ENCODE measurements at regions not wholly inside any gene's neighbourhood (a gene's known extent, or its start where the extent isn't known, plus 50 kb on each side); places are given as distances from the start of the nearest gene placed in this dataset.

GRCh38 chr5:89721353-89721752 is 688.2 kb downstream of the CETN3 start:
- FAIRE-seq, result no peak
- no peak for TF ChIP-seq SPI1 (IDR thresholded peaks at IDR 0.05; ENCODE audit: low read depth, low read length)
- DNase-seq (ENCODE audit: insufficient read length, low spot score), result no peak

GRCh38 chr5:89712134-89712700 is 697.3 kb downstream of the CETN3 start:
- no peak for FAIRE-seq

GRCh38 chr5:89711526-89711925 is 698.0 kb downstream of the CETN3 start:
- TF ChIP-seq POLR2A (IDR thresholded peaks at IDR 0.05; ENCODE audit: low read depth, low read length), result no peak
- TF ChIP-seq POU2F2 (IDR thresholded peaks at IDR 0.05; ENCODE audit: low read depth, low read length), result no peak
- TF ChIP-seq PAX5 (IDR thresholded peaks at IDR 0.05; ENCODE audit: insufficient read depth, low read length, severe bottlenecking), result no peak
- TF ChIP-seq TAF1 (IDR thresholded peaks at IDR 0.05; ENCODE audit: low read depth, low read length), result no peak
- TF ChIP-seq SPI1 (IDR thresholded peaks at IDR 0.05; ENCODE audit: low read depth, low read length), result no peak
- no peak for TF ChIP-seq POLR2AphosphoS5 (IDR thresholded peaks at IDR 0.05; ENCODE audit: low read depth, low read length)
- no peak for DNase-seq (ENCODE audit: insufficient read length, low spot score)
- FAIRE-seq, result no peak

More at GRCh38 chr5:89712134-89712700, 697.3 kb downstream of the CETN3 start:
- no peak for DNase-seq (ENCODE audit: insufficient read length, low spot score)
- TF ChIP-seq POLR2AphosphoS5 (IDR thresholded peaks at IDR 0.05; ENCODE audit: low read depth, low read length), result no peak
- no peak for TF ChIP-seq SPI1 (IDR thresholded peaks at IDR 0.05; ENCODE audit: low read depth, low read length)
- TF ChIP-seq POU2F2 (IDR thresholded peaks at IDR 0.05; ENCODE audit: low read depth, low read length), result no peak
- TF ChIP-seq POLR2A (IDR thresholded peaks at IDR 0.05; ENCODE audit: low read depth, low read length), result no peak
- TF ChIP-seq TAF1 (IDR thresholded peaks at IDR 0.05; ENCODE audit: low read depth, low read length), result no peak
- TF ChIP-seq PAX5 (IDR thresholded peaks at IDR 0.05; ENCODE audit: insufficient read depth, low read length, severe bottlenecking), result no peak

- DNase-seq (ENCODE audit: insufficient read length, low spot score) (no peak), FAIRE-seq (no peak)
- TF ChIP-seq POU2F2 (IDR thresholded peaks at IDR 0.05; ENCODE audit: low read depth, low read length), result no peak
- TF ChIP-seq SPI1 (IDR thresholded peaks at IDR 0.05; ENCODE audit: low read depth, low read length), result no peak
- TF ChIP-seq TAF1 (IDR thresholded peaks at IDR 0.05; ENCODE audit: low read depth, low read length), result no peak
- no peak for TF ChIP-seq PAX5 (IDR thresholded peaks at IDR 0.05; ENCODE audit: insufficient read depth, low read length, severe bottlenecking)
- no peak for TF ChIP-seq POLR2A (IDR thresholded peaks at IDR 0.05; ENCODE audit: low read depth, low read length)
- TF ChIP-seq POLR2AphosphoS5 (IDR thresholded peaks at IDR 0.05; ENCODE audit: low read depth, low read length), result no peak
Observed at GRCh38 chr5:89710006-89710405, 699.5 kb downstream of the CETN3 start.

- TF ChIP-seq PAX5 (IDR thresholded peaks at IDR 0.05; ENCODE audit: insufficient read depth, low read length, severe bottlenecking) (no peak), POLR2AphosphoS5 (IDR thresholded peaks at IDR 0.05; ENCODE audit: low read depth, low read length) (no peak), POLR2A (IDR thresholded peaks at IDR 0.05; ENCODE audit: low read depth, low read length) (no peak), TAF1 (IDR thresholded peaks at IDR 0.05; ENCODE audit: low read depth, low read length) (no peak), SPI1 (IDR thresholded peaks at IDR 0.05; ENCODE audit: low read depth, low read length) (peak; percentile 77), POU2F2 (IDR thresholded peaks at IDR 0.05; ENCODE audit: low read depth, low read length) (no peak)
- FAIRE-seq, result no peak
- no peak for DNase-seq (ENCODE audit: insufficient read length, low spot score)
Observed at GRCh38 chr5:89707891-89708290, 701.7 kb downstream of the CETN3 start.

GRCh38 chr5:89706731-89707130 is 702.8 kb downstream of the CETN3 start:
- no peak for TF ChIP-seq POLR2AphosphoS5 (IDR thresholded peaks at IDR 0.05; ENCODE audit: low read depth, low read length)
- TF ChIP-seq SPI1 (IDR thresholded peaks at IDR 0.05; ENCODE audit: low read depth, low read length), result no peak
- no peak for TF ChIP-seq PAX5 (IDR thresholded peaks at IDR 0.05; ENCODE audit: insufficient read depth, low read length, severe bottlenecking)
- no peak for TF ChIP-seq POLR2A (IDR thresholded peaks at IDR 0.05; ENCODE audit: low read depth, low read length)
- no peak for TF ChIP-seq TAF1 (IDR thresholded peaks at IDR 0.05; ENCODE audit: low read depth, low read length)
- DNase-seq (ENCODE audit: insufficient read length, low spot score), result no peak
- no peak for FAIRE-seq

- no peak for FAIRE-seq
- TF ChIP-seq POU2F2 (IDR thresholded peaks at IDR 0.05; ENCODE audit: low read depth, low read length), result no peak
- TF ChIP-seq TAF1 (IDR thresholded peaks at IDR 0.05; ENCODE audit: low read depth, low read length), result no peak
- no peak for TF ChIP-seq PAX5 (IDR thresholded peaks at IDR 0.05; ENCODE audit: insufficient read depth, low read length, severe bottlenecking)
- TF ChIP-seq POLR2A (IDR thresholded peaks at IDR 0.05; ENCODE audit: low read depth, low read length), result no peak
- no peak for TF ChIP-seq SPI1 (IDR thresholded peaks at IDR 0.05; ENCODE audit: low read depth, low read length)
- TF ChIP-seq POLR2AphosphoS5 (IDR thresholded peaks at IDR 0.05; ENCODE audit: low read depth, low read length), result no peak
- DNase-seq (ENCODE audit: insufficient read length, low spot score), result no peak
Observed at GRCh38 chr5:89703817-89704216, 705.7 kb downstream of the CETN3 start.

- TF ChIP-seq POLR2AphosphoS5 (IDR thresholded peaks at IDR 0.05; ENCODE audit: low read depth, low read length) (no peak), POU2F2 (IDR thresholded peaks at IDR 0.05; ENCODE audit: low read depth, low read length) (no peak), TAF1 (IDR thresholded peaks at IDR 0.05; ENCODE audit: low read depth, low read length) (no peak), SPI1 (IDR thresholded peaks at IDR 0.05; ENCODE audit: low read depth, low read length) (no peak), POLR2A (IDR thresholded peaks at IDR 0.05; ENCODE audit: low read depth, low read length) (no peak), PAX5 (IDR thresholded peaks at IDR 0.05; ENCODE audit: insufficient read depth, low read length, severe bottlenecking) (no peak)
- DNase-seq (ENCODE audit: insufficient read length, low spot score) (no peak), FAIRE-seq (no peak)
Observed at GRCh38 chr5:89698028-89698427, 711.5 kb downstream of the CETN3 start.

- FAIRE-seq (no peak), DNase-seq (ENCODE audit: insufficient read length, low spot score) (no peak)
- TF ChIP-seq POLR2AphosphoS5 (IDR thresholded peaks at IDR 0.05; ENCODE audit: low read depth, low read length), result no peak
- no peak for TF ChIP-seq TAF1 (IDR thresholded peaks at IDR 0.05; ENCODE audit: low read depth, low read length)
- no peak for TF ChIP-seq SPI1 (IDR thresholded peaks at IDR 0.05; ENCODE audit: low read depth, low read length)
- TF ChIP-seq PAX5 (IDR thresholded peaks at IDR 0.05; ENCODE audit: insufficient read depth, low read length, severe bottlenecking), result no peak
- TF ChIP-seq POLR2A (IDR thresholded peaks at IDR 0.05; ENCODE audit: low read depth, low read length), result no peak
- TF ChIP-seq POU2F2 (IDR thresholded peaks at IDR 0.05; ENCODE audit: low read depth, low read length), result no peak
Observed at GRCh38 chr5:89697581-89697980, 712.0 kb downstream of the CETN3 start.

- TF ChIP-seq PAX5 (IDR thresholded peaks at IDR 0.05; ENCODE audit: insufficient read depth, low read length, severe bottlenecking) (no peak), SPI1 (IDR thresholded peaks at IDR 0.05; ENCODE audit: low read depth, low read length) (no peak), POLR2AphosphoS5 (IDR thresholded peaks at IDR 0.05; ENCODE audit: low read depth, low read length) (no peak), TAF1 (IDR thresholded peaks at IDR 0.05; ENCODE audit: low read depth, low read length) (no peak), POLR2A (IDR thresholded peaks at IDR 0.05; ENCODE audit: low read depth, low read length) (no peak), POU2F2 (IDR thresholded peaks at IDR 0.05; ENCODE audit: low read depth, low read length) (no peak)
Observed at GRCh38 chr5:89695371-89695770, 714.2 kb downstream of the CETN3 start.

More at GRCh38 chr5:89695371-89695770, 714.2 kb downstream of the CETN3 start:
- FAIRE-seq (no peak), DNase-seq (ENCODE audit: insufficient read length, low spot score) (no peak)
